HG02610 (cell line): ENCODE measurements at regions not wholly inside any gene's neighbourhood (a gene's known extent, or its start where the extent isn't known, plus 50 kb on each side); places are given as distances from the start of the nearest gene placed in this dataset.

Source experiments
- ATAC-seq: cut with Tn5 transposase; IDR thresholded peaks from one replicate; pipeline ENCODE4 v1.9.1; 2021; ENCODE audit warnings: mild to moderate bottlenecking, moderate library complexity; ENCODE audit not compliant: unreplicated experiment

DNA sequence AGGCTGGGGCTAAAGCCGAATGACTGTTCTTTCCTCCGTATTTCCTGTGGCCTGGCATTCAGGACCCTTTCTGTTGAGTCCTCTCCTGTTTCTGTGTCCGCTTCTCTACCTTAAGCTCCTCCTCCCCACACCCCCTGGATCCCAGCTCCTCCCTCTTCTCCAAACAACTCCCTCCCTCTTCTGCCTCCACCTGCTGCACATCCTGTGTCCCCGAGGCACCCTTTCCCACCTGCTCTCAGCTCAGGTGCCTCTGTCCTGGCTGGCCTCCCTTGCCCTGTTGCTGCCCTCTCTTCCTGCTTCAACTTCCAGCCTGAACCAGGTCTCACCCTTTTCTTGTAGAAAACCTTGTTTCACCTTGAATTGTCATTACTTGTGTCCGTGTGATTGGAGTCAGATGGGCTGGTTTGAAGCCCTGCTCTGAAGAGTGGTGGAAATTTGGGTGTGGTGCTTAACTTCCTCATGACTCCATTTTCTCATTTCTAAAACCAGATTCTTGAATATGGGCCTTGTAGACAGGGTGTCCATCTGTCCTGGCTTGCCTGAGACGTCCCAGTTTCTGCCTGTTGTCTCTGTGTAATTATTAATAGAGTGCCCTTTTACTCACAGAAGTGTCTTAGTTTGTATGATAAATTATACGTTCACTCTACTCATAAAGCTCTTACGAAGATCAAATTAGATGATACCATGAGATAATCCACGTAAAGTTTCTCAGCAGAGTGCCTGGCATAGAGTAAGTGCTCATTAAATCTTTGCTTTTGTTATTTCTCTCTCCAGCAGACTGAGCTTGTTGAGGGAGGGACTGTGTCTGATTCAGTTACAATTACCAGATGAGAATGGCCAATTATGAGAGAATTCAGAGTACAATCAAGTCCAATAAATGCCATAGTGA is 58.9 kb upstream of the TRABD2B start:
- ATAC-seq: no peak

DNA sequence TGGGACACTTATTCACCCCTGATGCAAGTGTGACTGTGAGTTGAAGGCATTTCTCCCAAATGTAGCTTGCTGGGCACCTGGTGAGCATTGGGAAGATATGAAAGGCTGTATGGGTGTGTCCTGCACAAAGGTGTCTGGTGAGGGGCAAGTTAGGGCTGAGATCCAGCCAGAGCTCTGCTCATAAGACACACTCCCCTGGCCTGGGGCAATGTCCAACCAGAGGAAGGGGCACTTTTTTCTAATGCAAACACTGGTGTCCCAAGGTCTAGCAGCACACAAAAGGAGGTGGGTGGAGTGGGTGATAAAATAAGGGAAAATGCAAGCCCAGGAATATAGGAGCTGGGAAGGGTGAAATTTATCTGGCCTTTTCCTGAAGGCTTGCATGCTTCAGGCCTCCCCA is 57.0 kb upstream of the TRABD2B start:
- no peak for ATAC-seq

DNA sequence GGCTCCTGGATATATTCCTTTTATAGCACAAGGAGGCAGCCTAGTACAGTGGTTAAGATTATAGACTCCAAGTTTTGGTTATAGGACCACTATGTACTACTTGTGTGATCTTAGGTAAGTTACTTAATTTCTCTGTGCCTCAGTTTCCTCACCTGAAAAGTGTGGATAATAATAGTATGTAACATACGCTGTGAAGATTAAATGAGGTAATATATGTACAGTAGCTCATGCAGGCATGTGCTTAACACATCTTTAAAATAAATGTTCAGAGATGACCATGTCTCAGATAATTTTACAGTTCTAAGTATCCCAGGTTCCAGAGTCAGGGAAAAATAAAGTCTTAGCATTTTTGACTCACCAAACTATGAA is 55.7 kb upstream of the TRABD2B start:
- no peak for ATAC-seq

DNA sequence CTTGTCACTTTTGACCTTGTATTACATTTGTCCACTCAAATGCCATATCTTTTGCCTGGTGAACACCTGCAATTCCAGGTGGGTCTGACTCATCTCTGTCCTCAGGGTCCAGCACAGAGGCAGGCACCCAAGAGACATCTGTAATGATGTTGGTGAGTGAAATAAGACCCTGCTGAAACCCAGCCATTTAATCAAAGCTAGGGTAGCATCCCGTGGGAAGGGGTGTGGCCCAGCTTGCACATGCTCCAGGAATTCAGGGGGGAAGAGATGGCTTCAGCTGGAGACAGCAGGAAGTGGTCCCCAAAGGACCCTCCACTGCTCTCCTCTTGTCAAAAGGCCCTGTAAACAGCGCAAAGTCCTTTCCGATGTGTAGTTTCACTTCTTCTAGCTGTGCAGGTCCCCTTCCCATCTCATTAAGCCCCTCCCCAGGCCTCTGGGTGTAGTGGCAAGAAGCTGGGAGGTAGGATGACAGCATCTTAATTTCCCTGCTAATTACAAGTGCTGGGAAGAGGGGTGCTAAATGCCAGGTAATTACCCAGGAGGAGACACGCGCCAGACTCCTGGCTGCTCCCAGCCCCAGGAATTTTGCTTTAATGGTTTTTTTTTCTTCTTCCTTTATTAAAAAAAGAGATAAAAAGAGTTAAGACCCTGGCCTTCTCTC is 54.4 kb upstream of the TRABD2B start:
- ATAC-seq: no peak

DNA sequence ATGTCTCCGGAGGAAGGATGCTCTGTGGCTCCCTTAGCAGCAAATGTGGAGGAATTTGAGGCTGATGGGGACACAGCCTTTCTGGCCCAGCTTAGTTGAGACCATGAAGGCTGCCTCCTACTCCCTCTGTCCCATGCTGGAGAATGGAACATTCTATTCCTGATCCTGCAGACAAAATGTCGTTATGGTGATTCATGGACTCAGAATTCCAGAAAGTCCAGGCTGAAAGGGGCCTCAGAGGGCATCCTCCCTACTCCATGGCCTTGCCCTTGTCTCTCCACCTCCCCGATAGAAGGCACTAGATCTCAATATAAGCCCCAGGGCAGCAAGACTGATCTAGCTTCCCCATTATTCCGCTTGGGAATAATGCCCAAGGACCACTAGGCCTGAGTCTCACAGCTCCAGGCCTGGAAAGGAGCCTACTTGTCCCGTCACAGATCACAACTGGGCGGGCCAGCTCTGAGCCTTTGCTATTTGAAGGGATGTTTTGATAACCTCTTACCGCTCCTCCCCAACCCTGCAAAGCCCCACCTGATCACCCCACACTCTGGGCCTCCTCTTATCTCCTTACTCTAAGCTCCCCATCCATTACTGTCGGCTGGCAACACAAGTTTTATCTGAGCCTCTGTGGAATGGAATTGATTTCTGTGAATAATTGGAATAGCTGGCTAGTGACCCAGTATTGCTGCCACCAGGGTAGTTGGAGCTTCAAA is 52.8 kb upstream of the TRABD2B start:
- no peak for ATAC-seq

DNA sequence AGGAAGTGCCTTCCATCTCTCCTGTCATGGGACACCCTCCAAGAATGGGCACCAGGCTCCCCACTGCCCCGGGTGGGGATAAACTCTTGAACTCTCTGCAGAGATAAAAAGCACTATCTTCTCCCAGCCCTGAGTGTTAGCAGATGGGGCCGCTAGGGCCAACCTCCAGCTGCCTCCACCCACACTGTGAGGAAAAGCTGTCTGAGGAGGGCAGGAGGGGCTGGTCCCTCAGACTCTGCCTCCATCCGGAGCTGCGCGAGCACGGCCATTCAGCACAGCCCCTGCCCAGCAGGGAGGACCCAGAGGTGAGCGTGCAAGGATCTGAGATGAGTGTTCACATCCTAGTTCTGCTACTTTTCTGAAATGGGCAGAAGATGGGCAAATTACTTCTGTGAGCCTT is 51.8 kb upstream of the TRABD2B start:
- no peak for ATAC-seq

DNA sequence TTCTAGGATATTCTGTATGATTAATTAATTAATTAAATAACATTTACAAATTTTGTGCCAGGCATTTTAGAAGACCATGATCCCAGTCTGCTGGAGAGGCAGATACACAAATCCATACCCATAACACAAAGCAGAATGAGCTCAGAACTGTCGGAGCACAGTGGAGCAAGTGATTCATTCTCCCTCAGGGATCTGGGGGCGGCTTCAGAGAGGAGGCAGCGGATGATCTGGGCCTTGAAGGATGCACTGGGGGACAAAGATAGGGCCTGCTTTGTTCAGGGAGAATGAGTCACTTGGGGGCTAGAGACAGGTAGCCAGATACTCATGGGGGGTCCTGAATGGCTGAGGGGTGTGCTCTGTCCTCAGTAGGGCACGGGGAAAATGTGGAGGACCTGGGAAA is 50.9 kb upstream of the TRABD2B start:
- ATAC-seq: no peak

DNA sequence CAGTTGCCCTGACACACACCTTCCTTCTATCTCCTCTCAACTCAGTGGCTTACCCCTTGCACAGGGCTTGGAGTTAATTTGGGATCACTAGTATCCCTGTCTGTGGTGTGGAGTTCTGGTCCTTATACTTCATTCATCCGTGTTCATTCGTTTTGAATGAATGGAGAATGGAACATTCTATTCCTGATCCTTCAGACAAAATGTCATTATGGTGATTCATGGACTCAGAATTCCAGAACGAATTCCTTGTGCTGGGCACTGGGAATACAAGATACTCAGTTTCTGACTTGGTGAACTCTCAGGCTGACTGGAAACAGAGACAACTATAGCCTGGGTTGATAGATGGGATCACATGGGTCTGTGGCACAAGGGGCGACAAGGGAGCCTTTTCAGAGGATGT is 49.9 kb upstream of the TRABD2B start:
- ATAC-seq: no peak
